GM19351 (cell line): ENCODE measurements at regions not wholly inside any gene's neighbourhood (a gene's known extent, or its start where the extent isn't known, plus 50 kb on each side); places are given as distances from the start of the nearest gene placed in this dataset.

Source experiments
- ATAC-seq: cut with Tn5 transposase; IDR thresholded peaks from one replicate; pipeline ENCODE4 v1.9.1; 2021; ENCODE audit warnings: mild to moderate bottlenecking, moderate library complexity; ENCODE audit not compliant: unreplicated experiment

GRCh38 chr10:71138166-71138830 is 74.1 kb upstream of the UNC5B start:
- ATAC-seq = no peak

DNA sequence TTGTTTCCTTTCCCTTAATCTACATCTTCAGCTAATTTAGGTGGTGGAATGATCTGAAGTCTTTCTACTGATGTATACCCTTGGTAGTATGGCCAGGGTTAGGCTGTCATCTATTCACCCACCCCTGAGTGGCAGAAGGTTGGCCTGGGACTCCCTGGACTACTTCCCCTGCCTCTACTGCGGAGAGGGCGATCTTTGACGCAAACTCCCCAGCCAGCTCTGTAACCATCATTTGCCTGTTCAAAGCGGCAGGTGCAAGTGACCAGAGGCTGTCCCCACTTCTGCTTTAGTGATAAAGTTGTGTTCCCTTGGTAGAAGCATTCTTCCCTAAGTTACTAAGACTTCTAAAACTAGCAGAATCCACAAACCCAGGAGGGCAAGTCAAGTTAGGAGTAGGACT is 70.8 kb upstream of the UNC5B start:
- no peak for ATAC-seq

- no peak for ATAC-seq
Observed at GRCh38 chr10:71143170-71143569, 69.2 kb upstream of the UNC5B start.

DNA sequence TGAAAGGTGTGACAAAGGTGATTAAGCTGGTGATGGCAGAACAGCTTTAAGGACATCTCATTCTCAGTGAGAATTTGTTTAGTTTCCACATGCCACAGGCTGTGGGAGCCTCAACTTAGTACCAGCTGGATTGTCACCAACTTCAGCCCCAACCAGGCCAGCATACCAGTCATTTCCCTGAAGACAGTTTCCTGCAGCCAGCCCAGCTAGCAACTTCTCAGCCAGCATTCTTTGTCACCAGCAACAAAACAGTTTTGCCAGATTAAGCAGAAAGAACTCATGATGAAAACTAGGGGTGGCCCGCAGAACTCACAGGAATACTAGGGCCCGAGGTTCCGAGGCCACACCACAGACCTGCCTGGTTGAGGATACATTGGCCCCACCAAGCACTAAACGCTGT is 68.8 kb upstream of the UNC5B start:
- no peak for ATAC-seq

GRCh38 chr10:71144824-71145223 is 67.5 kb upstream of the UNC5B start:
- ATAC-seq = no peak

GRCh38 chr10:71145352-71145945 is 66.9 kb upstream of the UNC5B start:
- ATAC-seq = no peak

DNA sequence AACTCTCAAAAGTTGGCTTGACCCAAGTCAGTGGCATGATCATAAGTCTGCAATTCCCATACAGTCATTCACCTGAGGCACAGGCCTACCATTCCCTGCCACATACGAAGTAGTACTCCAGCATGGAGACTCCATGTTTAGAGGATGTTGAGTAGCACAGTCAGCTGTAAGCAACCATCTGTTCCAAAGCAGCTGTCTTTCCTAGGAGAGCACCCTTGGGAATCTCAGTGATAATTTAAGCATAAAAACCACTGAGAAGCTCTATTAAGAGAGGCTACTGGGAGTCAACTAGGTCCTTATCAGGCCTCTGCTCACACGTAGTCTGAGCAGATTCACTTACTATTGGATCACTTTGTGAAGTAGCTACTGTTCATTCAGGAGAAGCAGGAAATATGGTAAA is 61.6 kb upstream of the UNC5B start:
- ATAC-seq = no peak

DNA sequence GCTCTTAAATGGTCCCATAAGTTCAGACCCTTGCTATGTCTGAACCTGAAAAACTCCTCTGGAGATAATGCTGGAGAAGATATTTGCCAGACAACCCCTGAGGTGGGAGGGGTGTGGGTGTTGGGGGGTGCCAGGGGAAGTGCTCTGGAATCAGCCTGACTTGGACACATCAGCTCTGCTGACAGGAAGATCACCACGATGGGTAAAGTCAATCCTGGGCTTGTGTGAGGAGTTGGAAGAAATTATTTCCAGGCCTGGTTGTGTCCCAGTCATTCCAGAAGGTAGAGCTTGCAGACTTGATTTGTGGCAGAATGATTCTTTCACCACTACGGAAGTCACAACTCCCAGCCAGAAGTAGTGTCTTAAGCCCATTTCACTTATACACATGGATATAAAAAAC is 60.3 kb upstream of the UNC5B start:
- ATAC-seq = no peak

GRCh38 chr10:71156436-71156835 is 55.9 kb upstream of the UNC5B start:
- ATAC-seq = no peak

DNA sequence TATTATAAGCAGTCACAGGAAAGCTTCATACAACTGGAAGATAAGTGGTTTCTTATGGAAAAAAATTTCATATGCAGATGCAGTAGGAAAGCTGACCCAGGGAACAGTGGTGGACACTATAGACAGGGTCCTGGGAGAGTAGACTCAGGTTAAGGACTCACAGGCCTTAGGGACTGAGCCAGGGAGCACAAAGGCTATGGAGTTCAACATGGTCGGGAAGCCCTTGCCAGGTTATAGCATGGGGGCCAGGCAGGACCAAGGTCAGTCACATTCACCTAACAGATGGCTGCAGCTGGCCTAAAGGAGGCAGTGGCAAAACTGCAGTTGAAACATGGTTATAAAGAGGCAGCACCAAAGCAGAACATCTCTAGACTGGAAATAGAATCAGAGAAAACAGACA is 54.9 kb upstream of the UNC5B start:
- ATAC-seq = no peak

- ATAC-seq = no peak
Observed at GRCh38 chr10:71158251-71158650, 54.1 kb upstream of the UNC5B start.

- ATAC-seq = no peak
Observed at GRCh38 chr10:71158902-71159301, 53.5 kb upstream of the UNC5B start.

GRCh38 chr10:71159892-71160291 is 52.5 kb upstream of the UNC5B start:
- ATAC-seq = no peak

- no peak for ATAC-seq
Observed at GRCh38 chr10:71161425-71161824, 50.9 kb upstream of the UNC5B start.
